Mesenchymal stem cell (in vitro differentiated cells and primary cell): ENCODE measurements at regions not wholly inside any gene's neighbourhood (a gene's known extent, or its start where the extent isn't known, plus 50 kb on each side); places are given as distances from the start of the nearest gene placed in this dataset.

Experiments used
- DNase-seq: peaks from one replicate; pipeline ENCODE4 v3.0.0-alpha.2; 2013
- H2AFZ ChIP-seq: one replicate; pipeline ENCODE4 v1.6.1; 2013; ENCODE audit warnings: low read depth, mild to moderate bottlenecking, control low read depth, inconsistent platforms, low read length, moderate library complexity
- H2AK5ac ChIP-seq: 2 replicates; pipeline ENCODE4 v1.6.1; 2013; ENCODE audit warnings: low read length, moderate library complexity, mild to moderate bottlenecking, inconsistent platforms; ENCODE audit not compliant: severe bottlenecking
- H2BK120ac ChIP-seq: one replicate; pipeline ENCODE4 v1.6.1; 2013; ENCODE audit warnings: low read depth, mild to moderate bottlenecking, inconsistent platforms, low read length, moderate library complexity
- H2BK12ac ChIP-seq, 2 experiments: one replicate each; pipeline ENCODE4 v1.6.1; 2013; ENCODE audit warnings: inconsistent platforms in 2 of 2, low read length in 2 of 2, mild to moderate bottlenecking in 2 of 2, moderate library complexity in 2 of 2, control low read depth in 1 of 2
- H2BK15ac ChIP-seq: one replicate; pipeline ENCODE4 v1.6.1; 2013; ENCODE audit warnings: mild to moderate bottlenecking, low read depth, inconsistent platforms; ENCODE audit not compliant: poor library complexity, severe bottlenecking
- H2BK5ac ChIP-seq: 2 replicates; pipeline ENCODE4 v1.6.1; 2013; ENCODE audit warnings: low read depth, mild to moderate bottlenecking, low read length, control low read depth, inconsistent platforms; ENCODE audit not compliant: poor library complexity, severe bottlenecking
- H3K14ac ChIP-seq, 2 experiments: one replicate each; pipeline ENCODE4 v1.6.1; 2013; ENCODE audit warnings: inconsistent platforms in 2 of 2, low read length in 2 of 2, control low read depth in 1 of 2, mild to moderate bottlenecking in 1 of 2, moderate library complexity in 1 of 2
- H3K18ac ChIP-seq, 2 experiments: one replicate each; pipeline ENCODE4 v1.6.1; 2013; ENCODE audit warnings: inconsistent platforms in 2 of 2, low read length in 2 of 2, control low read depth in 1 of 2, low read depth in 1 of 2, mild to moderate bottlenecking in 1 of 2
- H3K23ac ChIP-seq, 2 experiments: one replicate each; pipeline ENCODE4 v1.6.1; 2013; ENCODE audit warnings: inconsistent platforms in 2 of 2, low read length in 2 of 2, mild to moderate bottlenecking in 2 of 2, moderate library complexity in 2 of 2, control low read depth in 1 of 2
- H3K27ac ChIP-seq: 2 replicates; pipeline ENCODE4 v1.5.1; 2013; ENCODE audit warnings: mild to moderate bottlenecking, moderate library complexity, low read length, control low read depth, inconsistent platforms; ENCODE audit not compliant: poor library complexity, severe bottlenecking
- H3K27me3 ChIP-seq, 2 experiments: 2 replicates each; pipeline versions ENCODE4 v1.6.1 to v1.7.0; 2013; ENCODE audit warnings: low read length in 2 of 2, mild to moderate bottlenecking in 2 of 2, moderate library complexity in 2 of 2, control low read depth in 1 of 2, inconsistent platforms in 1 of 2; ENCODE audit not compliant: control insufficient read depth in 1 of 2, insufficient read depth in 1 of 2
- H3K36me3 ChIP-seq, 2 experiments: 2 replicates each; pipeline versions ENCODE4 v1.6.1 to v1.7.0; 2013; ENCODE audit warnings: low read length in 2 of 2, control low read depth in 1 of 2, inconsistent platforms in 1 of 2, low read depth in 1 of 2, mild to moderate bottlenecking in 1 of 2; ENCODE audit not compliant: insufficient read depth in 2 of 2, control insufficient read depth in 1 of 2
- H3K4ac ChIP-seq, 2 experiments: one replicate each; pipeline ENCODE4 v1.6.1; 2013; ENCODE audit warnings: inconsistent platforms in 2 of 2, low read length in 2 of 2, mild to moderate bottlenecking in 2 of 2, moderate library complexity in 2 of 2, control low read depth in 1 of 2, low read depth in 1 of 2
- H3K4me1 ChIP-seq: 2 replicates; pipeline ENCODE4 v1.6.1; 2013; ENCODE audit warnings: low read depth, low read length, control low read depth; ENCODE audit not compliant: control insufficient read depth, insufficient read depth
- H3K4me2 ChIP-seq: 2 replicates; pipeline ENCODE4 v1.6.1; 2013; ENCODE audit warnings: low read length, mild to moderate bottlenecking, inconsistent platforms; ENCODE audit not compliant: poor library complexity, severe bottlenecking
- H3K4me3 ChIP-seq, 2 experiments: 2 replicates each; pipeline versions ENCODE4 v1.5.1 to v1.7.0; 2013; ENCODE audit warnings: low read length in 2 of 2, mild to moderate bottlenecking in 2 of 2, control low read depth in 1 of 2, low read depth in 1 of 2; ENCODE audit not compliant: insufficient read depth in 1 of 2
- H3K79me1 ChIP-seq: replicated peaks from 2 replicates; pipeline ENCODE4 v1.6.1; 2013; ENCODE audit warnings: mild to moderate bottlenecking, control low read depth, low read length, inconsistent platforms; ENCODE audit not compliant: poor library complexity, severe bottlenecking
- H3K9ac ChIP-seq: 2 replicates; pipeline ENCODE4 v1.7.0; 2013; ENCODE audit warnings: mild to moderate bottlenecking, low read length, moderate library complexity
- H3K9me3 ChIP-seq: 2 replicates; pipeline ENCODE4 v1.7.0; 2013; ENCODE audit warnings: mild to moderate bottlenecking, low read length; ENCODE audit not compliant: control insufficient read depth
- H4K8ac ChIP-seq: one replicate; pipeline ENCODE4 v1.6.1; 2013; ENCODE audit warnings: inconsistent platforms, mild to moderate bottlenecking, low read length, moderate library complexity
- H4K91ac ChIP-seq: one replicate; pipeline ENCODE4 v1.6.1; 2013; ENCODE audit warnings: mild to moderate bottlenecking, low read length, inconsistent platforms
- WGBS: methylation state at CpG from one replicate; pipeline ENCODE4 v1.1.7; 2013; ENCODE audit warnings: mixed read lengths; 5-methylcytosine and 5-hydroxymethylcytosine counted together

- Histone ChIP-seq H2BK15ac (no peak overlapping the region), H3K4me3 (no peak overlapping the region), H3K14ac (no peak overlapping the region), H3K79me1 (peaks cover 25% of the 10 kb centered on the region), H3K27me3 (no peaks in the 10 kb centered on the region), H3K4me1 (no peaks in the 10 kb centered on the region), H3K36me3 (peaks cover 3 to 4% of the 10 kb centered on the region in 2 experiments), H2BK12ac (no peak overlapping the region), H3K27ac (no peak overlapping the region), H3K18ac (no peak overlapping the region), H3K9ac (no peak overlapping the region), H2AK5ac (no peak overlapping the region), H3K9me3 (no peaks in the 10 kb centered on the region), H4K91ac (no peak overlapping the region), H3K4ac (no peak overlapping the region), H2BK120ac (no peak overlapping the region), H3K23ac (no peak overlapping the region), H2BK5ac (no peak overlapping the region), H2AFZ (no peak overlapping the region), H4K8ac (no peak overlapping the region), H3K4me2 (no peak overlapping the region)
- WGBS = no CpG with 5 or more reads among the region's 1 CpG
- DNase-seq = no peak
These were observed 97.8 kb upstream of the TMEM168 start for GRCh38 chr7:112887976-112888375.

GRCh38 chr7:112887337-112887736, 97.1 kb upstream of the TMEM168 start:
- H3K4me3 ChIP-seq = no peak overlapping the region

GRCh38 chr7:112886208-112886607, 96.0 kb upstream of the TMEM168 start:
- no peak overlapping the region for H4K8ac ChIP-seq
- H2BK5ac ChIP-seq = no peak overlapping the region
- H3K27me3 ChIP-seq = no peaks in the 10 kb centered on the region
- no peak overlapping the region for H3K4me2 ChIP-seq
- H3K4ac ChIP-seq = no peak overlapping the region
- no peak overlapping the region for H4K91ac ChIP-seq
- no peaks in the 10 kb centered on the region for H3K9me3 ChIP-seq
- H3K79me1 ChIP-seq = peaks cover 36% of the 10 kb centered on the region
- no peak overlapping the region for H3K18ac ChIP-seq
- H3K36me3 ChIP-seq = peaks cover 0 to 10% of the 10 kb centered on the region in 2 experiments
- no peak overlapping the region for H3K27ac ChIP-seq
- no peak overlapping the region for H2BK120ac ChIP-seq
- no peak overlapping the region for H3K23ac ChIP-seq
- no peak overlapping the region for H2AK5ac ChIP-seq
- 100% methylated on average over 1 of the region's 1 CpG for whole genome bisulfite sequencing
- no peak overlapping the region for H2BK15ac ChIP-seq
- H3K9ac ChIP-seq = no peak overlapping the region
- no peak overlapping the region for H3K4me3 ChIP-seq
- H2BK12ac ChIP-seq = no peak overlapping the region
- DNase-seq = no peak
- H3K4me1 ChIP-seq = peaks cover 2% of the 10 kb centered on the region
- H3K14ac ChIP-seq = no peak overlapping the region
- no peak overlapping the region for H2AFZ ChIP-seq

More at GRCh38 chr7:112887337-112887736, 97.1 kb upstream of the TMEM168 start:
- H2BK15ac ChIP-seq = no peak overlapping the region
- H3K27me3 ChIP-seq = no peaks in the 10 kb centered on the region
- H2BK5ac ChIP-seq = no peak overlapping the region
- no peak overlapping the region for H3K4me2 ChIP-seq
- H3K18ac ChIP-seq = no peak overlapping the region
- H3K27ac ChIP-seq = no peak overlapping the region
- no peak overlapping the region for H2BK12ac ChIP-seq
- no peak overlapping the region for H3K23ac ChIP-seq
- H3K4me1 ChIP-seq = no peaks in the 10 kb centered on the region
- H3K9me3 ChIP-seq = no peaks in the 10 kb centered on the region
- no peak overlapping the region for H2AFZ ChIP-seq
- DNase-seq = no peak
- no peak overlapping the region for H2AK5ac ChIP-seq
- H3K4ac ChIP-seq = no peak overlapping the region
- H3K36me3 ChIP-seq = peaks cover 0 to 4% of the 10 kb centered on the region in 2 experiments
- no peak overlapping the region for H3K14ac ChIP-seq
- no CpG with 5 or more reads among the region's 1 CpG for WGBS
- H2BK120ac ChIP-seq = no peak overlapping the region
- no peak overlapping the region for H3K9ac ChIP-seq
- no peak overlapping the region for H4K8ac ChIP-seq
- H4K91ac ChIP-seq = no peak overlapping the region
- H3K79me1 ChIP-seq = peaks cover 27% of the 10 kb centered on the region

GRCh38 chr7:112882991-112883390, 92.8 kb upstream of the TMEM168 start:
- no peak overlapping the region for H3K4me2 ChIP-seq
- H3K23ac ChIP-seq = no peak overlapping the region
- no peak for DNase-seq
- H2BK15ac ChIP-seq = no peak overlapping the region
- H2BK5ac ChIP-seq = no peak overlapping the region
- peaks cover 6% of the 10 kb centered on the region for H3K4me1 ChIP-seq
- no peak overlapping the region for H3K18ac ChIP-seq
- H3K9ac ChIP-seq = no peak overlapping the region
- no peak overlapping the region for H3K4ac ChIP-seq
- H2AFZ ChIP-seq = no peak overlapping the region
- no peak overlapping the region for H3K4me3 ChIP-seq
- no peak overlapping the region for H2BK12ac ChIP-seq
- no peak overlapping the region for H4K91ac ChIP-seq
- no peak overlapping the region for H4K8ac ChIP-seq
- H2AK5ac ChIP-seq = no peak overlapping the region
- no peak overlapping the region for H2BK120ac ChIP-seq
- no peaks in the 10 kb centered on the region for H3K9me3 ChIP-seq
- peaks cover 34% of the 10 kb centered on the region for H3K79me1 ChIP-seq
- H3K27ac ChIP-seq = no peak overlapping the region
- no peaks in the 10 kb centered on the region for H3K27me3 ChIP-seq
- H3K36me3 ChIP-seq = peaks cover 0 to 16% of the 10 kb centered on the region in 2 experiments
- H3K14ac ChIP-seq = no peak overlapping the region
